Endodermal cell (in vitro differentiated cells): ENCODE measurements at regions not wholly inside any gene's neighbourhood (a gene's known extent, or its start where the extent isn't known, plus 50 kb on each side); places are given as distances from the start of the nearest gene placed in this dataset.

ENCODE experiments used
- DNase-seq: peaks from one replicate; pipeline ENCODE4 v3.0.0-alpha.2; 2017
- H3K27ac ChIP-seq: 2 replicates; pipeline ENCODE4 v1.5.1; 2013; ENCODE audit warnings: mild to moderate bottlenecking, low read depth, low read length, moderate library complexity
- H3K27me3 ChIP-seq: 2 replicates; pipeline ENCODE4 v1.6.1; 2013; ENCODE audit warnings: mild to moderate bottlenecking, low read length, moderate library complexity; ENCODE audit not compliant: insufficient read depth, control insufficient read depth, poor library complexity, severe bottlenecking
- H3K36me3 ChIP-seq: 2 replicates; pipeline ENCODE4 v1.7.0; 2013; ENCODE audit warnings: mild to moderate bottlenecking, low read length, moderate library complexity; ENCODE audit not compliant: control insufficient read depth, insufficient read depth
- H3K4me1 ChIP-seq: one replicate; pipeline ENCODE4 v1.7.0; 2013; ENCODE audit warnings: low read length; ENCODE audit not compliant: control insufficient read depth, insufficient read depth
- H3K4me3 ChIP-seq: 2 replicates; pipeline ENCODE4 v1.5.1; 2013; ENCODE audit warnings: mild to moderate bottlenecking, low read length, moderate library complexity
- H3K9ac ChIP-seq: 2 replicates; pipeline ENCODE4 v1.6.1; 2013; ENCODE audit warnings: mild to moderate bottlenecking, low read length, moderate library complexity; ENCODE audit not compliant: poor library complexity, severe bottlenecking; ENCODE audit errors: extremely low read depth
- H3K9me3 ChIP-seq: 2 replicates; pipeline ENCODE4 v1.6.1; 2013; ENCODE audit warnings: mild to moderate bottlenecking, low read length, moderate library complexity; ENCODE audit not compliant: control insufficient read depth
- H3K27ac Mint-ChIP-seq: 2 replicates; pipeline ENCODE4 v1.8.0; 2020; ENCODE audit warnings: mixed read lengths
- H3K27me3 Mint-ChIP-seq: 2 replicates; pipeline ENCODE4 v1.8.0; 2021; ENCODE audit warnings: mild to moderate bottlenecking, mixed read lengths; ENCODE audit not compliant: insufficient read depth
- H3K36me3 Mint-ChIP-seq: 2 replicates; pipeline ENCODE4 v1.8.0; 2020; ENCODE audit warnings: low read depth, mixed read lengths
- H3K4me1 Mint-ChIP-seq: 2 replicates; pipeline ENCODE4 v1.8.0; 2020; ENCODE audit warnings: mixed read lengths
- H3K4me3 Mint-ChIP-seq: 2 replicates; pipeline ENCODE4 v1.8.0; 2020; ENCODE audit warnings: mild to moderate bottlenecking, moderate library complexity, mixed read lengths
- H3K9me3 Mint-ChIP-seq: 2 replicates; pipeline ENCODE4 v1.8.0; 2020; ENCODE audit warnings: mild to moderate bottlenecking, mixed read lengths
- CTCF ChIP-seq: fragments of 200-600 bp; sonication (generic); conservative IDR thresholded peaks from 2 replicates; pipeline ENCODE4 v1.5.0; 2021; ENCODE audit warnings: antibody characterized with exemption, mild to moderate bottlenecking
- WGBS, 2 experiments: methylation state at CpG; one replicate each; pipeline versions ENCODE4 v1.1.5 to v1.1.7; 2013; ENCODE audit warnings: missing lambda C conversion rate in 2 of 2, mixed read lengths in 1 of 2; ENCODE audit not compliant: insufficient coverage in 1 of 2, insufficient read length in 1 of 2; 5-methylcytosine and 5-hydroxymethylcytosine counted together

- peaks cover 25% of the 10 kb centered on the region for H3K27me3 Mint-ChIP-seq
- peaks cover 4% of the 10 kb centered on the region for H3K36me3 Mint-ChIP-seq
- no peak overlapping the region for H3K4me3 Mint-ChIP-seq
- Histone ChIP-seq H3K36me3 (no peaks in the 10 kb centered on the region), H3K9ac (no peak overlapping the region), H3K27me3 (no peaks in the 10 kb centered on the region), H3K4me3 (no peak overlapping the region), H3K4me1 (no peaks in the 10 kb centered on the region), H3K27ac (no peak overlapping the region), H3K9me3 (peaks cover 22% of the 10 kb centered on the region)
- H3K27ac Mint-ChIP-seq: no peak overlapping the region
- peaks cover 32% of the 10 kb centered on the region for H3K9me3 Mint-ChIP-seq
- no peaks in the 10 kb centered on the region for H3K4me1 Mint-ChIP-seq
- no peak for DNase-seq
- WGBS, 2 experiments: 67 to 90% methylated on average over 1 to 2 of the region's 2 CpGs
- TF ChIP-seq CTCF: no peak
These were observed 125.6 kb downstream of the TTC8 start for GRCh38 chr14:88950069-88950468.

- H3K9me3 Mint-ChIP-seq: peaks cover 32% of the 10 kb centered on the region
- TF ChIP-seq CTCF: no peak
- 74 to 86% methylated on average over 2 to 3 of the region's 3 CpGs for WGBS, 2 experiments
These were observed 126.9 kb downstream of the TTC8 start for GRCh38 chr14:88951370-88951769.

GRCh38 chr14:88952901-88953300, 128.4 kb downstream of the TTC8 start:
- Histone ChIP-seq H3K27me3 (no peaks in the 10 kb centered on the region), H3K9ac (no peak overlapping the region), H3K9me3 (peaks cover 22% of the 10 kb centered on the region), H3K4me3 (no peak overlapping the region), H3K27ac (no peak overlapping the region), H3K36me3 (no peaks in the 10 kb centered on the region), H3K4me1 (peaks cover 3% of the 10 kb centered on the region)
- Mint-ChIP-seq H3K4me1 (no peaks in the 10 kb centered on the region), H3K9me3 (peaks cover 32% of the 10 kb centered on the region), H3K27me3 (peaks cover 19% of the 10 kb centered on the region), H3K27ac (no peak overlapping the region), H3K36me3 (peaks cover 4% of the 10 kb centered on the region), H3K4me3 (no peak overlapping the region)
- WGBS, 2 experiments: 89 to 91% methylated on average over 5 to 7 of the region's 7 CpGs
- DNase-seq: no peak
- no peak for TF ChIP-seq CTCF

More at GRCh38 chr14:88951370-88951769, 126.9 kb downstream of the TTC8 start:
- Mint-ChIP-seq H3K4me3 (no peak overlapping the region), H3K27ac (no peak overlapping the region), H3K36me3 (peaks cover 4% of the 10 kb centered on the region), H3K4me1 (no peaks in the 10 kb centered on the region), H3K27me3 (peaks cover 20% of the 10 kb centered on the region)
- Histone ChIP-seq H3K9me3 (peaks cover 22% of the 10 kb centered on the region), H3K27ac (no peak overlapping the region), H3K36me3 (no peaks in the 10 kb centered on the region), H3K4me3 (no peak overlapping the region), H3K4me1 (peaks cover 3% of the 10 kb centered on the region), H3K27me3 (no peaks in the 10 kb centered on the region), H3K9ac (no peak overlapping the region)
- no peak for DNase-seq
